ENCODE measurements at regions not wholly inside any gene's neighbourhood (a gene's known extent, or its start where the extent isn't known, plus 50 kb on each side); places are given as distances from the start of the nearest gene placed in this dataset.

GRCh38 chr13:64223016-64223415 is 2807.4 kb upstream of the PCDH20 start:
- TF ChIP-seq CTCF (conservative IDR thresholded peaks at IDR 0.05; ENCODE audit: low read depth in 2 of 2) (no peak), EZH2phosphoT487 (IDR thresholded peaks at IDR 0.05; ENCODE audit: unreplicated experiment) (no peak), EZH2 (IDR thresholded peaks at IDR 0.05; ENCODE audit: low read depth, unreplicated experiment) (no peak), CREB1 (CRISPR knock-in tag; IDR thresholded peaks at IDR 0.05; ENCODE audit: low read depth) (no peak), POLR2AphosphoS5 (IDR thresholded peaks at IDR 0.05; ENCODE audit: low read depth) (no peak), REST (IDR thresholded peaks at IDR 0.05; ENCODE audit: unreplicated experiment) (no peak), ZNF114 (CRISPR knock-in tag; IDR thresholded peaks at IDR 0.05) (no peak), ZNF462 (CRISPR knock-in tag; IDR thresholded peaks at IDR 0.05) (no peak), JUNB (IDR thresholded peaks at IDR 0.05; ENCODE audit: unreplicated experiment) (no peak), NANOG (IDR thresholded peaks at IDR 0.05; ENCODE audit: borderline replicate concordance) (no peak), ETS1 (IDR thresholded peaks at IDR 0.05) (no peak), ZNF331 (CRISPR knock-in tag; IDR thresholded peaks at IDR 0.05; ENCODE audit: low read depth) (no peak), STAT1 (IDR thresholded peaks at IDR 0.05; ENCODE audit: unreplicated experiment) (no peak)

Measured in GM23338 (cell line).